ENCODE measurements at regions not wholly inside any gene's neighbourhood (a gene's known extent, or its start where the extent isn't known, plus 50 kb on each side); places are given as distances from the start of the nearest gene placed in this dataset.

DNA sequence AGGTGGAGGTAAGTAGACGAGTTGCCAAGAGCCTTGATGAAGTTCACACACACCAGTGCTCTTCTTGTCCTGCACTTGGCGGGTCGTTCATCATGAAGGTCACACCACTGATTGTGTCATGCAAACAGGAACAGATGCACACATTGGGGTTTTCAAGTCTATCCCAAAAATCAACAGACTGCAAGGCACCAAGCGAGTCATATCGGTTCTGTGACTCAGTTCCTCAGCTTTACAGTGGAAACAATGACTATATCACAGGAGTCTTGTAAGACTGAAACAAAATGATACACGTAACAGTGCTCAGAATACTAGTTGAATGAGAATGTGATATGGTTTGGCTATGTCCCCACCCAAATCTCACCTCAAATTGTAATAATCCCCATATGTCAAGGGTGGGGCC, 526.9 kb upstream of the ID2 start:
- Histone ChIP-seq H3K27me3 (no peaks in the 10 kb centered on the region), H3K4me3 (ENCODE audit: low read depth in 1 of 2, low read length in 1 of 2) (no peak overlapping the region), H3K36me3 (no peaks in the 10 kb centered on the region), H3K9me3 (no peaks in the 10 kb centered on the region), H3K27ac (no peak overlapping the region), H3K4me1 (ENCODE audit: control insufficient read depth in 1 of 2, insufficient read depth in 1 of 2, low read depth in 1 of 2, low read length in 1 of 2) (no peaks in the 10 kb centered on the region)
- TF ChIP-seq, protein P1, sequence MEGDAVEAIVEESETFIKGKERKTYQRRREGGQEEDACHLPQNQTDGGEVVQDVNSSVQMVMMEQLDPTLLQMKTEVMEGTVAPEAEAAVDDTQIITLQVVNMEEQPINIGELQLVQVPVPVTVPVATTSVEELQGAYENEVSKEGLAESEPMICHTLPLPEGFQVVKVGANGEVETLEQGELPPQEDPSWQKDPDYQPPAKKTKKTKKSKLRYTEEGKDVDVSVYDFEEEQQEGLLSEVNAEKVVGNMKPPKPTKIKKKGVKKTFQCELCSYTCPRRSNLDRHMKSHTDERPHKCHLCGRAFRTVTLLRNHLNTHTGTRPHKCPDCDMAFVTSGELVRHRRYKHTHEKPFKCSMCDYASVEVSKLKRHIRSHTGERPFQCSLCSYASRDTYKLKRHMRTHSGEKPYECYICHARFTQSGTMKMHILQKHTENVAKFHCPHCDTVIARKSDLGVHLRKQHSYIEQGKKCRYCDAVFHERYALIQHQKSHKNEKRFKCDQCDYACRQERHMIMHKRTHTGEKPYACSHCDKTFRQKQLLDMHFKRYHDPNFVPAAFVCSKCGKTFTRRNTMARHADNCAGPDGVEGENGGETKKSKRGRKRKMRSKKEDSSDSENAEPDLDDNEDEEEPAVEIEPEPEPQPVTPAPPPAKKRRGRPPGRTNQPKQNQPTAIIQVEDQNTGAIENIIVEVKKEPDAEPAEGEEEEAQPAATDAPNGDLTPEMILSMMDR (IDR thresholded peaks at IDR 0.05) = no peak

DNA sequence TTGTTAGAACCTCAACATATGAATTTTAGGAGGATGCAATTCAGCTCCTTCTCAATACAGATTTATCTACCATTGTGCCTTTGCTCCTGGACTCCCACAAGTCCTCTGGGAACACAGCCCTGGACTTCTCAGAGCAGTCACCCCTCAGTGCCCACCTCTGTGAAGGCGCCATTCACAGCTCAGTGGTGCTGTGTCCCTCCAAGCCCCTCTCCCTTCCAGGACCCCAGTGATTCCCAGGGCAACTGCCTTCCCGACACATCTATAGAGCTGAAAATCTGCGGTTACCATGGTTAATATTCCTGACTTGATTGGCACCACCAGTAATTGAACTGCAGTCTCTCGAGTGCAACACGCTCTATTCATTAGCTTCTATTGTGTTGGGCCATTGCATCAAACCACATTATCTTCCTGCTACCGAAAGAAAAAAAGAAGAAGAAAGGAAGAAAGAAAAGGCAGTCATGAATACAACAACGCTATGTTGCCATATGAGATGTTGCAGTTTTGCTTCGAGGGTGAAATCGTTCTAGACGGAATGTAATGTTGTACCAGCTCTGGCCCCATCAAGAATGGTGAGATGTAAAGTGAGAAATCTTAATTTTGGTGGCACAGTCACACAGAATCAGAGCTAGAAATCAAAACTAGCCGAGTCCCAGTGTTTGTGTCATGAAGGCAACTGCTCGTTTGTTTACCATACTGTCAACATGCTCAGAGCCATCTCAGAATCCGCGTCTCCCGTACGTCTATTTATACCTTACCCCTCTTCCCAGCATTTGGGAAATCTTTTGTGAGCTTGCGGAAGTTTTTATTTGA, 524.0 kb upstream of the ID2 start:
- H3K4me3 ChIP-seq (ENCODE audit: low read depth in 1 of 2, low read length in 1 of 2) = no peak overlapping the region
- no peaks in the 10 kb centered on the region for H3K4me1 ChIP-seq (ENCODE audit: control insufficient read depth in 1 of 2, insufficient read depth in 1 of 2, low read depth in 1 of 2, low read length in 1 of 2)

DNA sequence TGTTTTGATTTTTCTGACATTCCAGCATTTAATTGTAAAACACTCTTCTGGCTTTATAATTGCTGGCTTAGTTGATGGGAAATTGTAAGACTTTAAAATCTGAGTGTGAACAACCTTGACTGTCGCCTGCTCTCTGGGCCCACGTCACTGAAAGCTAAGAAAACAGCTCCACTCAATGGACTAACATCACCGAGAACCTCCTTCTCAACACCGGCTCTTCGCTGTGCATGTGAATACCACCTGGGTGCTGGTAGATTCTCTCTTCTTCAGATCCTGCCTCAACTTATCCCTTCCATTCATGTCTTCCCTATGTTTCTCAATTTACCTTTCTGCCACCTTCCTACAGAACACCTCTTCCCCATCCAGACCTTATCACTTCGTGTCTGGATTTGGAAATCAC, 523.1 kb upstream of the ID2 start:
- Histone ChIP-seq H3K27ac (no peak overlapping the region), H3K4me1 (ENCODE audit: control insufficient read depth in 1 of 2, insufficient read depth in 1 of 2, low read depth in 1 of 2, low read length in 1 of 2) (no peaks in the 10 kb centered on the region), H3K4me3 (ENCODE audit: low read depth in 1 of 2, low read length in 1 of 2) (no peak overlapping the region), H3K27me3 (no peaks in the 10 kb centered on the region), H3K36me3 (no peaks in the 10 kb centered on the region), H3K9me3 (no peaks in the 10 kb centered on the region)
- TF ChIP-seq, protein P1 (IDR thresholded peaks at IDR 0.05) = no peak

More for the DNA sequence above, 524.0 kb upstream of the ID2 start:
- Histone ChIP-seq H3K9me3 (no peaks in the 10 kb centered on the region), H3K27ac (no peak overlapping the region), H3K36me3 (no peaks in the 10 kb centered on the region), H3K27me3 (no peaks in the 10 kb centered on the region)
- TF ChIP-seq, protein P1 (IDR thresholded peaks at IDR 0.05) = no peak

DNA sequence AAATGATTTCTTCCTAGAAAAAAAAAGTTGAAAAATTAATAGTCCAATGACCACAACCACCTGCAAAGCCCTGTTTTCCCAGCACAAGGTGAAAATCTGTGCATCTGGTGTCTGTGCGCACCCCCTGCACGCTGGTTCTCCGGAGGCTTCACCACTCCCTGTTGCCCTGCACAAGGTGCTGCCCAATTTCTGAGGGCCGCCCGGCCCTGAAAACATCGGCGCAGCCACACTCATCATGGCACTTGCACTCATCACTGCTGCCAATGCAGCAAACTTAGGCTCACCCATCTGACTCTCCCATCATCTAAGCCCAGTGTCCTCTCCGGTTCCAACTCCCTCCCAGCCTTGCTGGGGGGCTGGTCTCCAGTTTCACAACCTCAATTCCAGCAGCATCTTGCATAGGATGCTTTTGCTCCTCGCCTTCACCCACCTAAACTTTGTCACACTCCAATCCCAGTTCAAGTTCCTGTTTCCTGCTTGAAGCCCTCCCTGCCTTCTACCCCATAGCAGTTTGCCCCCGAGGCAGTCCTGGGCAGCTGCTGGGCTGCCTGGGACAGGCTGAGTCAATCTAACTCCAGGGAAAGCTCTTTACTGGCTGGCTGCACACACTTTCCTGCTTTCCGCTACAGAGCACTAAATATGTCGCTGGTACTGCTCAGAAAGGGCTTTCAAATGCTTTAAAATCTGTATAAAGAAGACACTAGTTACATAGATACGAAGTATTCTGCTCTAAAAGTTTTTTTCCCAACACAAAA, 522.5 kb upstream of the ID2 start:
- Histone ChIP-seq H3K9me3 (no peaks in the 10 kb centered on the region), H3K4me3 (ENCODE audit: low read depth in 1 of 2, low read length in 1 of 2) (no peak overlapping the region), H3K27me3 (no peaks in the 10 kb centered on the region), H3K36me3 (no peaks in the 10 kb centered on the region), H3K4me1 (ENCODE audit: control insufficient read depth in 1 of 2, insufficient read depth in 1 of 2, low read depth in 1 of 2, low read length in 1 of 2) (no peaks in the 10 kb centered on the region), H3K27ac (no peak overlapping the region)
- TF ChIP-seq, protein P1 (IDR thresholded peaks at IDR 0.05) = no peak

DNA sequence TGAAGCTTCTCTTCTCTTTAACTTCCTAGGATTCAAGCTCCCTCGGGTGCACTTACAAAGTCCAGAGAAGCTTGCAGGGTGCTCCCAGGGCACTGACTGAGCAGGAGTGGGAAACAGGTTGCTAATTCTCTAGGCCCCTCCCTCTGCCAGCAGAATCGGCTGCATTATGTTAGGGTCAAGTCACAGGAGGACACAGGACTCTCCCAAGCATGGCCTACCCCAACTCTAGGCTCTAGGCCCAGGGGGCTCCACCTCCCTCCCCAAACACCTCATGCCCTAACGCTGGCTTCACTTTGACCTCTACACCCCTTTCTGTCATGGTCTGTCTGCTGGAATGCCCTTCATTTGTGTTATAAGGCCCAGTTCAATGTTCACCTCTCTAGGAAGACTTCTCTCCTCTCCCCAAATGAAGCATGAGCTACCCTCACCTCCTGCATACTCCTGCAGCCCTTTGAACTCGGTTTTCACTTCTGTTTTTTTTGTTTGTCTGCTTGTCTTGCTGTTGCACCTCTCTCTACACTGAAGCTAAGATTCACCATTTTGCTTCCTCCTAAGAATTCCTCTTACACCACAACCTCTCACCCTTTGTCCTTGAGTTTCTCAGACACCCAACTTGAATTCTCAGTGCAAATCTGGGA, 521.8 kb upstream of the ID2 start:
- TF ChIP-seq, protein P1 (IDR thresholded peaks at IDR 0.05) = no peak
- Histone ChIP-seq H3K9me3 (no peaks in the 10 kb centered on the region), H3K4me3 (ENCODE audit: low read depth in 1 of 2, low read length in 1 of 2) (no peak overlapping the region), H3K4me1 (ENCODE audit: control insufficient read depth in 1 of 2, insufficient read depth in 1 of 2, low read depth in 1 of 2, low read length in 1 of 2) (no peaks in the 10 kb centered on the region), H3K27me3 (no peaks in the 10 kb centered on the region), H3K27ac (no peak overlapping the region), H3K36me3 (no peaks in the 10 kb centered on the region)
